OCI-LY3 (cell line): ENCODE measurements at regions not wholly inside any gene's neighbourhood (a gene's known extent, or its start where the extent isn't known, plus 50 kb on each side); places are given as distances from the start of the nearest gene placed in this dataset.

Source experiments
- EZH2phosphoT487 ChIP-seq: fragments of 200-600 bp; shearing (Covaris generic); IDR thresholded peaks from 2 replicates; pipeline ENCODE4 v1.6.1; 2018; ENCODE audit warnings: antibody characterized with exemption, mixed run types, low read depth
- TF ChIP-seq, protein P1 (sequence below): fragments of 200-600, 300-600 bp; sonication (generic); IDR thresholded peaks from 2 replicates; pipeline ENCODE4 v1.5.1; 2014; ENCODE audit warnings: antibody characterized with exemption, low read length, low read depth

DNA sequence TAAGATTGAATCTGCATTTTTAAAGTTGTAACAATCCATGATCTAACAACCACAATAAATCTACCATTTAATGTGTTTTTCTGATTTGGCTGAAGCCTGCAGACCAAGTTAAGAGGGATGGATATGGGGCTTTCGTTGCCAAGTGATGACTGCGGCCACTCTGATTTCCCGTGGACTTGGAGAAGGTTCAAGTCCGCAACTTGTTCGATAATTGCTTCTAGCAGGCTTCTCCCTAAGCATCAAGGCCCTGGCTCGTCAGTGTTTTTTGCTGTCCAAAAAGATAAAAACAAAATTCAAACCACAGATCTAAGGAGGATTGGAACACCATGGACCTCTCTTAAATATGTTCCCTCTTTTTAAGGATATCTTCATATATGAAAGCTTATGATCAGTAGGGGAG, 256.6 kb downstream of the CNTN3 start:
- TF ChIP-seq, protein P1, sequence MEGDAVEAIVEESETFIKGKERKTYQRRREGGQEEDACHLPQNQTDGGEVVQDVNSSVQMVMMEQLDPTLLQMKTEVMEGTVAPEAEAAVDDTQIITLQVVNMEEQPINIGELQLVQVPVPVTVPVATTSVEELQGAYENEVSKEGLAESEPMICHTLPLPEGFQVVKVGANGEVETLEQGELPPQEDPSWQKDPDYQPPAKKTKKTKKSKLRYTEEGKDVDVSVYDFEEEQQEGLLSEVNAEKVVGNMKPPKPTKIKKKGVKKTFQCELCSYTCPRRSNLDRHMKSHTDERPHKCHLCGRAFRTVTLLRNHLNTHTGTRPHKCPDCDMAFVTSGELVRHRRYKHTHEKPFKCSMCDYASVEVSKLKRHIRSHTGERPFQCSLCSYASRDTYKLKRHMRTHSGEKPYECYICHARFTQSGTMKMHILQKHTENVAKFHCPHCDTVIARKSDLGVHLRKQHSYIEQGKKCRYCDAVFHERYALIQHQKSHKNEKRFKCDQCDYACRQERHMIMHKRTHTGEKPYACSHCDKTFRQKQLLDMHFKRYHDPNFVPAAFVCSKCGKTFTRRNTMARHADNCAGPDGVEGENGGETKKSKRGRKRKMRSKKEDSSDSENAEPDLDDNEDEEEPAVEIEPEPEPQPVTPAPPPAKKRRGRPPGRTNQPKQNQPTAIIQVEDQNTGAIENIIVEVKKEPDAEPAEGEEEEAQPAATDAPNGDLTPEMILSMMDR: no peak
- no peak for TF ChIP-seq EZH2phosphoT487
